ENCODE measurements at regions not wholly inside any gene's neighbourhood (a gene's known extent, or its start where the extent isn't known, plus 50 kb on each side); places are given as distances from the start of the nearest gene placed in this dataset.
"Not testable (repeated sequence)": the region's sequence is repeated elsewhere in the genome, so short reads cannot be mapped to it uniquely, and the experiment has no call there.

DNA sequence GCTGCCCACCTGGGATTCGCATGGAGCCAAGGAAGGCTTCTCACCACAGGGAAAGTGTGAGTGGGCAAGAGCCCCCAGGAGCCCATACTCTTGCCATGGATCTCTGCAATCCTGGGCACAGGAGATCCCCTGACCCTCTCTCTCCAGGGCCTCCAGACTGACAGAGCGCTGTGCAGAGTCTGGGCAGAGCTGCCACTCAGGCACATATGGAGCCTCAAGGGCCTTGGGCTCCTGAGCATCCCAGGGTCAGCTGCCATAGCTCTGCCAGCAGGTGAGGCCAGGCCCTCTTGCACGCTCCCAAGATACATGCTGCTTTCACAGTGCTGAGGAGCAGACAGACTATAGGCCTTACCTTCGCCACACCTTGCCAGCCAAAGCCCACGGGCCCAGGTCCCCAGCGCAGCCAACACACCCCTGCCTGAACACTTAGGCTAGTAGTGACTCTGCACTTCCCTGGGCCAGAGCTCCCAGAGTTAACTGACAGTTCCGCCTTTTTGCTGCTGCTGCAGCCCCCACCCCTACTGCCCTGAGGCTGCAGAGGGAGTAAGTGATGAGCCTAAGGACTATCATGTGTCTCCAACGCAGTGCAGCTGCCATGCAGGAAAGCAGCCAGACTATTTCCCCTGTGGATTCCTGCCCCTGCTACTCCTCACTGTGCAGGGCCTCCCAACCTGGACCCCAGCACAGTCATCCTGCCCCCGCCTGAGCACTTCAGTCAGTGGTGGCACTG is 323.2 kb downstream of the SPATA31A1 start:
- TF ChIP-seq, protein P1, sequence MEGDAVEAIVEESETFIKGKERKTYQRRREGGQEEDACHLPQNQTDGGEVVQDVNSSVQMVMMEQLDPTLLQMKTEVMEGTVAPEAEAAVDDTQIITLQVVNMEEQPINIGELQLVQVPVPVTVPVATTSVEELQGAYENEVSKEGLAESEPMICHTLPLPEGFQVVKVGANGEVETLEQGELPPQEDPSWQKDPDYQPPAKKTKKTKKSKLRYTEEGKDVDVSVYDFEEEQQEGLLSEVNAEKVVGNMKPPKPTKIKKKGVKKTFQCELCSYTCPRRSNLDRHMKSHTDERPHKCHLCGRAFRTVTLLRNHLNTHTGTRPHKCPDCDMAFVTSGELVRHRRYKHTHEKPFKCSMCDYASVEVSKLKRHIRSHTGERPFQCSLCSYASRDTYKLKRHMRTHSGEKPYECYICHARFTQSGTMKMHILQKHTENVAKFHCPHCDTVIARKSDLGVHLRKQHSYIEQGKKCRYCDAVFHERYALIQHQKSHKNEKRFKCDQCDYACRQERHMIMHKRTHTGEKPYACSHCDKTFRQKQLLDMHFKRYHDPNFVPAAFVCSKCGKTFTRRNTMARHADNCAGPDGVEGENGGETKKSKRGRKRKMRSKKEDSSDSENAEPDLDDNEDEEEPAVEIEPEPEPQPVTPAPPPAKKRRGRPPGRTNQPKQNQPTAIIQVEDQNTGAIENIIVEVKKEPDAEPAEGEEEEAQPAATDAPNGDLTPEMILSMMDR (IDR thresholded peaks at IDR 0.05; ENCODE audit: low read length) = not testable (repeated sequence)
- TF ChIP-seq EZH2 (optimal IDR thresholded peaks at IDR 0.05; ENCODE audit: low read depth, low read length) = not testable (repeated sequence)
